ENCODE measurements at regions not wholly inside any gene's neighbourhood (a gene's known extent, or its start where the extent isn't known, plus 50 kb on each side); places are given as distances from the start of the nearest gene placed in this dataset.

- Histone ChIP-seq H3K79me2 (ENCODE audit: control insufficient read depth in 1 of 2, insufficient read depth in 2 of 2, low read length in 2 of 2) (no peaks in the 10 kb centered on the region), H3K23me2 (ENCODE audit: low read depth, low read length) (no peaks in the 10 kb centered on the region), H3K36me3 (ENCODE audit: control insufficient read depth in 2 of 4, insufficient read depth in 4 of 4, low read length in 3 of 4) (no peaks in the 10 kb centered on the region), H3K14ac (ENCODE audit: insufficient read length) (no peak overlapping the region), H2BK120ac (replicated peaks; ENCODE audit: low read depth, low read length) (no peak overlapping the region), H3K9me3 (ENCODE audit: insufficient read depth in 2 of 2, low read depth in 1 of 2, low read length in 1 of 2) (no peaks in the 10 kb centered on the region; a peak in 1 of 4 replicates), H2BK5ac (ENCODE audit: low read depth, low read length) (no peak overlapping the region), H3K4me3 (ENCODE audit: extremely low read depth in 1 of 4, insufficient read depth in 2 of 4, low read depth in 3 of 4, low read length in 4 of 4) (no peak overlapping the region), H2BK20ac (ENCODE audit: low read length) (no peak overlapping the region), H3K4me2 (ENCODE audit: insufficient read depth in 1 of 2, low read depth in 2 of 2, low read length in 2 of 2) (no peak overlapping the region), H2BK15ac (ENCODE audit: low read length) (no peak overlapping the region), H3K56ac (replicated peaks; ENCODE audit: insufficient read length, low read depth, low read length) (no peak overlapping the region), H4K5ac (ENCODE audit: insufficient read length, low read depth, low read length) (no peak overlapping the region), H4K8ac (ENCODE audit: extremely low read depth, insufficient read depth, low read length) (no peak overlapping the region), H3K18ac (ENCODE audit: extremely low read depth, low read length) (no peak overlapping the region), H2AK5ac (ENCODE audit: low read depth, low read length) (no peak overlapping the region), H3K9ac (replicated peaks in 1 of 4; ENCODE audit: extremely low read depth in 1 of 4, low read depth in 3 of 4, low read length in 3 of 4) (no peak overlapping the region), H3K27ac (ENCODE audit: low read depth, low read length) (no peak overlapping the region), H3K4ac (replicated peaks; ENCODE audit: insufficient read length, low read depth, low read length) (no peak overlapping the region), H4K91ac (replicated peaks; ENCODE audit: insufficient read length, low read length) (no peak overlapping the region), H3K27me3 (replicated peaks in 1 of 4; ENCODE audit: control insufficient read depth in 3 of 4, extremely low read depth in 1 of 4, insufficient read depth in 3 of 4, low read length in 3 of 4) (no peaks in the 10 kb centered on the region), H2AFZ (ENCODE audit: low read length) (no peak overlapping the region), H2BK12ac (ENCODE audit: low read depth, low read length) (no peak overlapping the region), H3K4me1 (replicated peaks in 1 of 4; ENCODE audit: control insufficient read depth in 3 of 4, insufficient read depth in 4 of 4, low read length in 3 of 4) (no peaks in the 10 kb centered on the region), H3K79me1 (ENCODE audit: low read depth, low read length) (no peaks in the 10 kb centered on the region), H3K23ac (ENCODE audit: insufficient read length) (no peak overlapping the region), H4K20me1 (replicated peaks in 1 of 2; ENCODE audit: control insufficient read depth in 1 of 2, insufficient read depth in 2 of 2, low read length in 2 of 2) (no peaks in the 10 kb centered on the region)
- no peak for FAIRE-seq
- DNase-seq (ENCODE audit: low read depth in 1 of 2, low spot score in 2 of 2) = no peak
- POLR2A ChIA-PET (ENCODE audit: partially characterized antibody) = no interaction called here
- TF ChIP-seq JUN (IDR thresholded peaks at IDR 0.05; ENCODE audit: low read depth, low read length) = no peak
- no peak for TF ChIP-seq BACH1 (IDR thresholded peaks at IDR 0.05; ENCODE audit: low read length)
- no peak for TF ChIP-seq SIX5 (IDR thresholded peaks at IDR 0.05; ENCODE audit: low read depth, low read length)
- no peak for TF ChIP-seq SIN3A (conservative IDR thresholded peaks at IDR 0.05 in 1 of 2, IDR thresholded peaks at IDR 0.05 in 1 of 2; ENCODE audit: low read depth in 1 of 2, low read length in 2 of 2)
- CTCF ChIA-PET (ENCODE audit: partially characterized antibody) = interaction anchor here (1.4 kb wide), 1 partner anchor 586 kb away, joined by 5 read pairs; no protein-coding TSS in a partner anchor
- 39% methylated on average over 2 of the region's 2 CpGs; no CpG with 5 or more reads in 1 of the 2 experiments for WGBS, 2 experiments (ENCODE audit: extremely low coverage in 1 of 2, insufficient coverage in 1 of 2, insufficient read length in 1 of 2, insufficient replicate concordance in 2 of 2, low coverage in 1 of 2, low lambda C conversion rate in 2 of 2, missing lambda C conversion rate in 1 of 2)
Measured at GRCh38 chr14:51546099-51546498, 105.6 kb upstream of the FRMD6 start.

Data from H1 (cell line).